ENCODE measurements at regions not wholly inside any gene's neighbourhood (a gene's known extent, or its start where the extent isn't known, plus 50 kb on each side); places are given as distances from the start of the nearest gene placed in this dataset.
A peak's percentile ranks its signal among the peaks of the same experiment; 100 is the strongest.

- DNase-seq, result no peak
Observed at GRCh38 chr20:23249541-23249940, 101.0 kb upstream of the NXT1 start.

DNA sequence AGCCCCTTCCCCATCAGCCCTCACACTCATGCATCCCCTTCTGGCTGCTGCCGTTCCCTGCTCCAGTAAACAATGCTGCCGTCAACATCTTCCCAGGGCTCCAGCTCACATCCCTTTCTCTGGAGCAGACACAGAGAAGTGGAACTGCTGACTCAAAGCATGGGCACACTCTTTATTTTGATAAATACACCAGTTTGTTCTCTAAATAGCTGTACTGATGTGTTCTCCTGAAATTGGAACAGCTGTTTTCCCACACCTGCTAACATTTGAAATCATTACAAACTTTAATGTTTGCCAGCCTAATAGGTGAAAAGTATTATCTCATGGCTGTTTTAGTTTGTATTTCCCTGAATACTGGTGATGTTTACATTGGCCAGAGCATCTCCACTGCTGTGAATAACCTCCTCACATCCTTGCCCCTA lies 102.1 kb upstream of the NXT1 start:
- no peak for DNase-seq

DNA sequence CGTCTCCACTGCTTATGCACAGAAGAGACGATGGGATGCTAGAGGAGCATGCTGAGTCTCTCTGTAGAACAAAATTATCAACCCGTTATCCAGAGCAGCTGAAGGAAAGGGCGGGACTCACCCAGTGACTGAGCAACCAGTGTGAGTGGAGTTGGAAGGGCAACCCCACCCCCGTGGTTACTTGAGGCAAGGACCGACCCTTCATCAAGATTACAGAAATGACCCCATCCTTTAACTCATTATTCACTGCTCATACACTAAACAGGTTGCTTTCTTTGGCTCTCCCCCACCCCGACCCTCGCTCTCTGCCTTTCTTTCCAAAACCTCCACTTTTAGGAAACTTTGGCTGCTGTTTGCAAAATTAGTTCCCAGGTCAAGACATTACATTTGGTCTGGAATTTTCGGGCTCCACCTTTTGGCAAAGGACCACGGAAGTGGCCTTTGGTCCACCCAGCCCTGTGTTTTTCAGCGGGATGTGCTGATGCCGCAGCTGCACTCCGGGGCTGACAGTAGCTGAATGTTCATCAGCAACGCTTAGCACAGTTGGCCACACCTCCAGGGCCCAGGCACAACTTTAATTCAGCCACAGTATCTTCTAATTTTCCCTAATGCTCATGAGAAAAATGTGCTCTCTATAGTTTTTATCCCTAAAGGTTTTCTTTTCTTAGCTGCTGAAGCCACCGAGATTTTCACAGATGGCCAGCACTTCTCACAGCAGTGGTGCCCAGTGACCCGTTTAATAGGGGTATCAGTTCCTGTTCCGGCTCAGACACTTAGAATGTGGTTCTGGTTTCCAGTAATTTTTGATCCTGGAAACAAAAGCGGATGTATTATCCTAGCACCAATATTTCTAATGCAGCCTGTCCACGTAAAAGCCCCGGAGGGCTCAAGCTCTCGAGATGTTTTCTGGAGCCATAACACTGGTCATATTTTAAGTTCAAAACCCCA lies 103.6 kb upstream of the NXT1 start:
- no peak for DNase-seq

- peak; percentile 40 for DNase-seq
Observed at GRCh38 chr20:23245553-23246181, 104.9 kb upstream of the NXT1 start.

GRCh38 chr20:23244916-23245552 lies 105.6 kb upstream of the NXT1 start:
- DNase-seq, result no peak

GRCh38 chr20:23244156-23244915 lies 106.3 kb upstream of the NXT1 start:
- no peak for DNase-seq

GRCh38 chr20:23243791-23244155 lies 106.8 kb upstream of the NXT1 start:
- no peak for DNase-seq

GRCh38 chr20:23242556-23243180 lies 107.9 kb upstream of the NXT1 start:
- DNase-seq, result no peak

- no peak for DNase-seq
Observed at GRCh38 chr20:23242104-23242503, 108.5 kb upstream of the NXT1 start.

- DNase-seq, result no peak
Observed at GRCh38 chr20:23241416-23241815, 109.2 kb upstream of the NXT1 start.

DNA sequence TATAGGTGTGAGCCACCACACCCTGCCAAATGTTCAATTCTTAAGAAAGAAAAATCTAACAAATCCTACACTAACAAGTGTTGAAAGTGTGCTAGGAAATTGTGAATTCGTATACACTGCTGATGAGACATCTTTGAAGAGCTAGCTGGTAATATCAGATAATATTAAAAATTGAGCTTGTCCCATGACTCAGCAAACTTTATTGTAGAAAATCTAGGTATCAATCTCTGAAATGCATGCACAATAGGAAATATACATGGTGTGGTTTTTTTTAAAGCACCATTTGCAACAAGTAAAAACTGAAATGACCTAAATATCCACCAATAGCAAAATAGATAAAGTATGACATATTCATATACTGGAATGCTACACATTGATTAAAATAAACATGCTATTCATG lies 110.1 kb upstream of the NXT1 start:
- DNase-seq, result no peak

DNA sequence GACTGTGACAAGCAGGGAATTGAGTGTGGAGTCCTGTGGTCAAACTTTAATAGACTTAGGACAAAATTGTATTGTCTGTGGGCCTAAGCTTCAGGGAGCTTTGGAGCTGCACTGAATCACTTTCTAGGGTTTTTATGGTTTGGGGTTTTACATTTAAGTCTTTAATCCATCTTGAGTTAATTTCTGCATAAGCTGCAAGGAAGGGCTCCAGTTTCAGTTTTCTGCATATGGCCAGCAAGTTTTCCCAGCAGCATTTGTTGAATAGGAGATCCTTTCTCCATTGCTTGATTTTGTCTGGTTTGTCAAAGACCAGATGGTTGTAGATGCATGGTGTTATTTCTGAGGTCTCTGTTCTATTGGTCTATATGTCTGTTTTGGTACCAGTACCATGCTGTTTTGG lies 113.4 kb upstream of the NXT1 start:
- no peak for DNase-seq

DNA sequence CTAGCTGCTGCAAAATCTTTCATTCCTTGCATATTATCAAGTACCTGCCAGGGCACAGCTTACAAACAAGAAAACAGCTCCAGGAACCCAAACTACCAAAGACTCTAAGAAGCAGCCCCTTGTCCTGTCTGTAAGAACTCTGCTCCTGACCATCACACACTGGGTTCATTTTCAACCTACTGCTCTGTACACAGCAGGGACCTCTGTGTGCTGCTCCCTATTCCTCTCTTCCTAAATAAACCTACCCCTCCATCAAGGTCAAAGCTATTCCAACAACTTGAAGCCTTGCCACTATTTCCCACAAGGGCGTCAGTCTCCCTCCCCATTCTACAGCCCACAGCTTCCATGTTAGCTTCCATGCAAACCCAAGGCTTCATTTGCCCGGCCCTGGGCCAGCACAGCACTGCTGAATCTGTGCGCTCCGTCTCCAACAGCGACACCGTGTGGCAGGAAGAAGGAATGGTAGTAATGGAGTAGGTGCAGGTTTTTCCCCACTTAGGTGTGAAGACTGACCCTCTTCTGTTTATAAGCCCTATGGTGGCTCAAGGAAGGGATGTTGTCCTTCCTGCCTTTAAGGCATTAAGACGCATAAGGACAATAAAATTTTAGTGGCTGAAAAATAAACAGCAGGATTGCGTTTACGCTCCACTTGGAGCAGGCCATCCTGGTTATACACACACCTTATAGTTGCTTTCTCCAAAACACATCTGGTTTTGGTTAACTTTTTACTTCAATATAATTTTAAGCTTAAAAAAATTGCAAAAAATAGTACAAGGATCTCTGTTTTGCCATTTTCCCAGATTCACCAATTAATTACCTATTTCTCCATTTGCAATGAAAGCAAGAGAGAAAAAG lies 115.2 kb upstream of the NXT1 start:
- DNase-seq, result peak; percentile 54

DNA sequence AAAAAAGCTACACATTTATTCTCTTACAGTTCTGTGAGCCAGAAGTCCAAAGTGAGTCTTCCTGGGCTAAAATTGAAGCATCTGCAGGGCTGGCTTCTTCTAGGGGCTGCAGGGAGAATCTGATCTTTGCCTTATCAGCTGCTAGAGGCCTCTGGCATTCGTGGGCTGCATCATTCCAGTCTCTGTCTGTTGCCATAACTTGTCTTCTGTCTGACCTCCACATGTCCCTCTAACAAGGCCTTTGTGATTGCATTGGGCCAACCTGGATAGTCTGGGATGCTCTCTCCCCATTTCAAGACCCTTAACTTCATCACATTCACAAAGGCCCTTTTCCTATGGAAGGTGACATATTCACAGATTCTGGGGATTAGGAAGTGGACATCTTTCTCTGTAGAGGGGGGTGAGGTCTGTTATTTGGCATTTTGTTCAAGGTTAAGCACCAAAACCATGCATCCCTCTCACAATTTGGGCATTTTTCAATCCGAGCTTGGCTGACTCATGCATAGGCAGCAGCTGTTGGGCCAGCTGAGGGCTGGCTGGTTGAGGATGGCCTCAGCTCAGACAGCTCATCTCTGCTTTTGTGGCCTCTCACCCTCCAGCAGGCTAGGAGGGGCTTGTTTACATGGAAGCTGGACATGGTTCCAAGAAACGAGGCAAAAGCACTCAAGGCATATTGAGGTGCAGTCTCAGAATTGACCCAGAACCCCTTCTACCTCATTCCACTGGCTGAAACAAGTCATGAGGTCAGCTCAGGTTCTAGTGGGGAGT lies 116.1 kb upstream of the NXT1 start:
- no peak for DNase-seq

GRCh38 chr20:23233341-23233740 lies 117.2 kb upstream of the NXT1 start:
- DNase-seq, result no peak

GRCh38 chr20:23232679-23233308 lies 117.8 kb upstream of the NXT1 start:
- no peak for DNase-seq

DNA sequence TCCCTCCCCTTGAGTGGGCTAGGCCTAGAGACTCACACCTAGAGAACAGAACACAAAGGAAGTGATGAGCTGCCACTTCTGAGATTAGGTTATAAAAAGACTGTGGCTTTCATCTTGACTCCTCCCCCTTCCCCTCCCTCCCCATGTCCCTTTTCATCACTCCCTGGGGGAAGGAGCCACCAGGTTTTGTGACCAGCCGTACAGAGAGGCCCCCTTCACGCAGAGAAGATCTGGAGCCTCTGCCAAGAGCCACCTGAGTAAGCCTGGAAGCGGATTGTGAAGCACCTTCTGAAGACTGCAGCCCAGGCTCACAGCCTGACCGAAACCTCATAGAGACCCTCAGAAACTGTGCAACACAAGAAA lies 118.4 kb upstream of the NXT1 start:
- DNase-seq, result no peak

GRCh38 chr20:23231561-23232218 lies 118.9 kb upstream of the NXT1 start:
- DNase-seq, result peak; percentile 28

DNA sequence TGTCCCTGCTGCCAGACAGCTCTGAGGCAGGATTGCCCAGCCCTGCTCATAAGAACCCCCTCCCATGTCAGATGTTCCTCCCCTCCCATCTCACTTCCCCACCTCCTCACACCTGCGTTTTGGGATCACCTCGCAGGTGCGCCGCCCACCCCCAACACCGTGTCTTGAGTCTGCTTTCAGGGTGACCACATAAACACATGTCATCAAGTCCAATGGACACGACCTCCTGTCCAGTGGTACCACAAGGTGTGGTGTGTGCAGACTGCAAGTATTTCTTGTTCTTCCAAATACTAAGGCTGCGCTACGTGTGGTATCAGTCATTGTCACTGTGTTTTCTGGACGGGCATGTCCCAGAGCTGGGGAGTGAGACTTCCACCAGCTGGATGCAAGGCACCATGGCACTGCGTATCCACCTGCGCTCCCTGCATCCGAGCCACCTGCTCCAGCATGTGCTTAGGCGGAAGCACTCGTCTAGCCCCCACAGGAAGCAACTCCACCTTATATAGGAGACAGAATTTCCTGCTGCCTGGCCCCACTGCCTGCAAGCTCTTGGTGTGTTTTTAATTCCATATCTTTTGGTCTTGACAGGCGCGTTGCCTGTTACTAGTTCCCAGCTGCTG lies 119.7 kb upstream of the NXT1 start:
- DNase-seq, result no peak
